ENCODE measurements at regions not wholly inside any gene's neighbourhood (a gene's known extent, or its start where the extent isn't known, plus 50 kb on each side); places are given as distances from the start of the nearest gene placed in this dataset.
"Not testable (repeated sequence)": the region's sequence is repeated elsewhere in the genome, so short reads cannot be mapped to it uniquely, and the experiment has no call there.

GRCh38 chr12:8384686-8385085 lies 71.1 kb upstream of the CLEC6A start:
- H3K79me2 ChIP-seq (ENCODE audit: low read length); H4K20me1 ChIP-seq (ENCODE audit: insufficient read depth, low read length); H3K9ac ChIP-seq (ENCODE audit: low read length); H2AFZ ChIP-seq (ENCODE audit: low read depth, low read length); H3K4me2 ChIP-seq (ENCODE audit: low read length); H3K4me1 ChIP-seq (ENCODE audit: low read length); H3K9me3 ChIP-seq (ENCODE audit: insufficient read depth, low read length); H3K36me3 ChIP-seq (replicated peaks; ENCODE audit: low read depth, low read length); H3K4me3 ChIP-seq (ENCODE audit: low read length); H3K27ac ChIP-seq (ENCODE audit: low read length); H3K27me3 ChIP-seq (ENCODE audit: low read depth, low read length): not testable (repeated sequence)

GRCh38 chr12:8385431-8385830 lies 70.3 kb upstream of the CLEC6A start:
- not testable (repeated sequence) for H3K27ac ChIP-seq (ENCODE audit: low read length); H3K79me2 ChIP-seq (ENCODE audit: low read length); H3K4me2 ChIP-seq (ENCODE audit: low read length); H3K27me3 ChIP-seq (ENCODE audit: low read depth, low read length); H3K36me3 ChIP-seq (replicated peaks; ENCODE audit: low read depth, low read length); H3K4me1 ChIP-seq (ENCODE audit: low read length); H3K9me3 ChIP-seq (ENCODE audit: insufficient read depth, low read length); H2AFZ ChIP-seq (ENCODE audit: low read depth, low read length); H3K9ac ChIP-seq (ENCODE audit: low read length); H4K20me1 ChIP-seq (ENCODE audit: insufficient read depth, low read length); H3K4me3 ChIP-seq (ENCODE audit: low read length)

- H3K4me3 ChIP-seq (ENCODE audit: low read length); H3K79me2 ChIP-seq (ENCODE audit: low read length); H3K4me1 ChIP-seq (ENCODE audit: low read length); H3K9ac ChIP-seq (ENCODE audit: low read length); H3K27me3 ChIP-seq (ENCODE audit: low read depth, low read length); H4K20me1 ChIP-seq (ENCODE audit: insufficient read depth, low read length); H3K27ac ChIP-seq (ENCODE audit: low read length); H3K9me3 ChIP-seq (ENCODE audit: insufficient read depth, low read length); H2AFZ ChIP-seq (ENCODE audit: low read depth, low read length); H3K4me2 ChIP-seq (ENCODE audit: low read length); H3K36me3 ChIP-seq (replicated peaks; ENCODE audit: low read depth, low read length): not testable (repeated sequence)
These were observed 69.1 kb upstream of the CLEC6A start for GRCh38 chr12:8386661-8387060.

- not testable (repeated sequence) for H2AFZ ChIP-seq (ENCODE audit: low read depth, low read length); H3K27ac ChIP-seq (ENCODE audit: low read length); H3K4me2 ChIP-seq (ENCODE audit: low read length); H3K9ac ChIP-seq (ENCODE audit: low read length); H3K36me3 ChIP-seq (replicated peaks; ENCODE audit: low read depth, low read length); H3K4me3 ChIP-seq (ENCODE audit: low read length); H3K27me3 ChIP-seq (ENCODE audit: low read depth, low read length); H3K4me1 ChIP-seq (ENCODE audit: low read length); H3K79me2 ChIP-seq (ENCODE audit: low read length); H4K20me1 ChIP-seq (ENCODE audit: insufficient read depth, low read length); H3K9me3 ChIP-seq (ENCODE audit: insufficient read depth, low read length)
These were observed 66.5 kb upstream of the CLEC6A start for GRCh38 chr12:8389296-8389695.

GRCh38 chr12:8390001-8390777 lies 65.6 kb upstream of the CLEC6A start:
- peak overlapping the region; percentile 73 for H3K4me2 ChIP-seq (ENCODE audit: low read length)
- TF ChIP-seq CTCF (IDR thresholded peaks at IDR 0.05; ENCODE audit: low read depth, low read length): peak; percentile 63
- H3K9ac ChIP-seq (ENCODE audit: low read length); H4K20me1 ChIP-seq (ENCODE audit: insufficient read depth, low read length); H3K4me1 ChIP-seq (ENCODE audit: low read length); H3K36me3 ChIP-seq (replicated peaks; ENCODE audit: low read depth, low read length); H3K27ac ChIP-seq (ENCODE audit: low read length); H3K27me3 ChIP-seq (ENCODE audit: low read depth, low read length); H3K9me3 ChIP-seq (ENCODE audit: insufficient read depth, low read length); H3K79me2 ChIP-seq (ENCODE audit: low read length); H2AFZ ChIP-seq (ENCODE audit: low read depth, low read length): not testable (repeated sequence)
- H3K4me3 ChIP-seq (ENCODE audit: low read length): peak overlapping the region; percentile 67

GRCh38 chr12:8396225-8397071 lies 59.3 kb upstream of the CLEC6A start:
- H3K27me3 ChIP-seq (ENCODE audit: low read depth, low read length); H3K4me1 ChIP-seq (ENCODE audit: low read length); H3K9ac ChIP-seq (ENCODE audit: low read length); H3K9me3 ChIP-seq (ENCODE audit: insufficient read depth, low read length); H2AFZ ChIP-seq (ENCODE audit: low read depth, low read length); H4K20me1 ChIP-seq (ENCODE audit: insufficient read depth, low read length); H3K79me2 ChIP-seq (ENCODE audit: low read length); H3K27ac ChIP-seq (ENCODE audit: low read length); H3K36me3 ChIP-seq (replicated peaks; ENCODE audit: low read depth, low read length): not testable (repeated sequence)
- Histone ChIP-seq H3K4me2 (ENCODE audit: low read length) (peak overlapping the region; percentile 83), H3K4me3 (ENCODE audit: low read length) (peak overlapping the region; percentile 65)
- TF ChIP-seq CTCF (IDR thresholded peaks at IDR 0.05; ENCODE audit: low read depth, low read length): peak; percentile 38

GRCh38 chr12:8397378-8397777 lies 58.4 kb upstream of the CLEC6A start:
- not testable (repeated sequence) for H3K9me3 ChIP-seq (ENCODE audit: insufficient read depth, low read length); H3K9ac ChIP-seq (ENCODE audit: low read length); H3K27ac ChIP-seq (ENCODE audit: low read length); H3K27me3 ChIP-seq (ENCODE audit: low read depth, low read length); H3K4me3 ChIP-seq (ENCODE audit: low read length); H3K36me3 ChIP-seq (replicated peaks; ENCODE audit: low read depth, low read length); H3K4me1 ChIP-seq (ENCODE audit: low read length); H2AFZ ChIP-seq (ENCODE audit: low read depth, low read length); H3K79me2 ChIP-seq (ENCODE audit: low read length); H4K20me1 ChIP-seq (ENCODE audit: insufficient read depth, low read length); H3K4me2 ChIP-seq (ENCODE audit: low read length)

GRCh38 chr12:8399496-8400034 lies 56.2 kb upstream of the CLEC6A start:
- not testable (repeated sequence) for H3K4me1 ChIP-seq (ENCODE audit: low read length); H3K36me3 ChIP-seq (replicated peaks; ENCODE audit: low read depth, low read length); H3K79me2 ChIP-seq (ENCODE audit: low read length); H3K27me3 ChIP-seq (ENCODE audit: low read depth, low read length); H3K9me3 ChIP-seq (ENCODE audit: insufficient read depth, low read length); H3K4me3 ChIP-seq (ENCODE audit: low read length); H3K4me2 ChIP-seq (ENCODE audit: low read length); H3K27ac ChIP-seq (ENCODE audit: low read length); H4K20me1 ChIP-seq (ENCODE audit: insufficient read depth, low read length); H2AFZ ChIP-seq (ENCODE audit: low read depth, low read length); H3K9ac ChIP-seq (ENCODE audit: low read length)
